H9 (cell line): ENCODE measurements at regions not wholly inside any gene's neighbourhood (a gene's known extent, or its start where the extent isn't known, plus 50 kb on each side); places are given as distances from the start of the nearest gene placed in this dataset.

Experiments used
- DNase-seq: peaks from one replicate; pipeline ENCODE4 v3.0.0-alpha.2; 2017
- H2AFZ ChIP-seq: one replicate; pipeline ENCODE4 v1.6.1; 2013; ENCODE audit warnings: mild to moderate bottlenecking, low read length, control low read depth, moderate library complexity
- H2AK5ac ChIP-seq: 2 replicates; pipeline ENCODE4 v1.6.1; 2013; ENCODE audit warnings: low read length, control low read depth, mixed read lengths; ENCODE audit not compliant: insufficient read length
- H2BK120ac ChIP-seq: one replicate; pipeline ENCODE4 v1.6.1; 2013; ENCODE audit warnings: low read depth, mild to moderate bottlenecking, low read length, control low read depth, inconsistent platforms; ENCODE audit not compliant: poor library complexity, severe bottlenecking
- H2BK12ac ChIP-seq: 2 replicates; pipeline ENCODE4 v1.6.1; 2013; ENCODE audit warnings: low read length, control low read depth, mixed read lengths, low read depth; ENCODE audit not compliant: insufficient read length
- H2BK15ac ChIP-seq: 2 replicates; pipeline ENCODE4 v1.6.1; 2013; ENCODE audit warnings: low read depth, low read length, control low read depth
- H2BK20ac ChIP-seq: one replicate; pipeline ENCODE4 v1.6.1; 2013; ENCODE audit warnings: low read depth, mild to moderate bottlenecking, low read length, control low read depth, inconsistent platforms; ENCODE audit not compliant: poor library complexity, severe bottlenecking
- H2BK5ac ChIP-seq: 2 replicates; pipeline ENCODE4 v1.6.1; 2013; ENCODE audit warnings: low read length, control low read depth, mixed read lengths; ENCODE audit not compliant: insufficient read length
- H3K14ac ChIP-seq: 2 replicates; pipeline ENCODE4 v1.6.1; 2013; ENCODE audit warnings: low read length, control low read depth; ENCODE audit not compliant: insufficient read depth
- H3K18ac ChIP-seq: 2 replicates; pipeline ENCODE4 v1.6.1; 2013; ENCODE audit warnings: low read depth, mild to moderate bottlenecking, mixed read lengths, low read length, control low read depth; ENCODE audit not compliant: insufficient read length
- H3K23ac ChIP-seq: 2 replicates; pipeline ENCODE4 v1.6.1; 2013; ENCODE audit warnings: low read length, control low read depth, mixed read lengths, low read depth; ENCODE audit not compliant: insufficient read length
- H3K23me2 ChIP-seq: 2 replicates; pipeline ENCODE4 v1.6.1; 2013; ENCODE audit warnings: low read depth, mild to moderate bottlenecking, mixed read lengths, low read length, control low read depth; ENCODE audit not compliant: insufficient read length, poor library complexity, severe bottlenecking
- H3K27ac ChIP-seq: 2 replicates; pipeline ENCODE4 v1.5.1; 2013; ENCODE audit warnings: low read length, control low read depth, mixed read lengths, low read depth; ENCODE audit not compliant: insufficient read length
- H3K27me3 ChIP-seq: 2 replicates; pipeline ENCODE4 v1.6.1; 2013; ENCODE audit warnings: low read length, control low read depth, inconsistent platforms; ENCODE audit not compliant: insufficient read depth
- H3K4ac ChIP-seq: 2 replicates; pipeline ENCODE4 v1.6.1; 2013; ENCODE audit warnings: low read depth, mild to moderate bottlenecking, control low read depth, inconsistent platforms, low read length, moderate library complexity
- H3K4me1 ChIP-seq: 2 replicates; pipeline ENCODE4 v1.6.1; 2013; ENCODE audit warnings: low read length, control low read depth, inconsistent platforms; ENCODE audit not compliant: insufficient read depth
- H3K4me2 ChIP-seq: 2 replicates; pipeline ENCODE4 v1.6.1; 2013; ENCODE audit warnings: low read length, control low read depth, mixed read lengths; ENCODE audit not compliant: insufficient read length, insufficient read depth
- H3K56ac ChIP-seq: 2 replicates; pipeline ENCODE4 v1.6.1; 2013; ENCODE audit warnings: low read depth, mild to moderate bottlenecking, mixed read lengths, low read length, control low read depth; ENCODE audit not compliant: insufficient read length
- H3K79me1 ChIP-seq: 2 replicates; pipeline ENCODE4 v1.6.1; 2013; ENCODE audit warnings: low read depth, mild to moderate bottlenecking, moderate library complexity, low read length, control low read depth, inconsistent platforms; ENCODE audit not compliant: insufficient read depth, poor library complexity, severe bottlenecking
- H3K79me2 ChIP-seq: 2 replicates; pipeline ENCODE4 v1.6.1; 2013; ENCODE audit warnings: low read length, control low read depth, inconsistent platforms; ENCODE audit not compliant: insufficient read depth
- H3K9ac ChIP-seq: 2 replicates; pipeline ENCODE4 v1.6.1; 2013; ENCODE audit warnings: low read length, control low read depth, mixed read lengths; ENCODE audit not compliant: insufficient read length; ENCODE audit errors: extremely low read depth
- H3K9me3 ChIP-seq: one replicate; pipeline ENCODE4 v1.6.1; 2013; ENCODE audit warnings: low read depth, low read length, inconsistent platforms; ENCODE audit not compliant: control insufficient read depth
- H3T11ph ChIP-seq: one replicate; pipeline ENCODE4 v1.6.1; 2013; ENCODE audit warnings: mild to moderate bottlenecking, low read length, control low read depth, inconsistent platforms
- H4K20me1 ChIP-seq: one replicate; pipeline ENCODE4 v1.6.1; 2013; ENCODE audit not compliant: control insufficient read depth, insufficient read length, insufficient read depth
- H4K5ac ChIP-seq: 2 replicates; pipeline ENCODE4 v1.6.1; 2013; ENCODE audit warnings: low read depth, mild to moderate bottlenecking, mixed read lengths, low read length, control low read depth; ENCODE audit not compliant: insufficient read length
- H4K8ac ChIP-seq: replicated peaks from 2 replicates; pipeline ENCODE4 v1.6.1; 2013; ENCODE audit warnings: low read length, control low read depth, mixed read lengths, low read depth; ENCODE audit not compliant: insufficient read length
- H4K91ac ChIP-seq: 2 replicates; pipeline ENCODE4 v1.6.1; 2013; ENCODE audit warnings: low read depth, mild to moderate bottlenecking, moderate library complexity, mixed read lengths, low read length, control low read depth; ENCODE audit not compliant: insufficient read length
- H3K27ac Mint-ChIP-seq, 3 experiments: 2 replicates in 2 of 3; 3 replicates in 1 of 3; pipeline ENCODE4 v1.8.0; 2020 to 2021; ENCODE audit warnings: mixed read lengths in 3 of 3, mild to moderate bottlenecking in 1 of 3, moderate library complexity in 1 of 3
- H3K27me3 Mint-ChIP-seq: 2 replicates; pipeline ENCODE4 v1.8.0; 2021; ENCODE audit warnings: low read depth, mild to moderate bottlenecking, moderate library complexity, mixed read lengths
- H3K36me3 Mint-ChIP-seq, 3 experiments: 2 replicates in 2 of 3; 3 replicates in 1 of 3; pipeline ENCODE4 v1.8.0; 2020 to 2021; ENCODE audit warnings: low read depth in 3 of 3, mixed read lengths in 3 of 3; ENCODE audit not compliant: insufficient read depth in 1 of 3
- H3K4me1 Mint-ChIP-seq, 2 experiments: 2 replicates each; pipeline ENCODE4 v1.8.0; 2020; ENCODE audit warnings: mixed read lengths in 2 of 2
- H3K4me3 Mint-ChIP-seq, 2 experiments: 2 replicates in 1 of 2; 3 replicates in 1 of 2; pipeline ENCODE4 v1.8.0; 2020 to 2021; ENCODE audit warnings: mild to moderate bottlenecking in 2 of 2, mixed read lengths in 2 of 2, moderate library complexity in 1 of 2
- H3K9me3 Mint-ChIP-seq, 2 experiments: 2 replicates in 1 of 2; 3 replicates in 1 of 2; pipeline ENCODE4 v1.8.0; 2020; ENCODE audit warnings: mild to moderate bottlenecking in 2 of 2, mixed read lengths in 2 of 2, moderate library complexity in 1 of 2
- CTCF ChIP-seq: fragments of 200-600 bp; sonication (generic); conservative IDR thresholded peaks from 3 replicates; pipeline ENCODE4 v1.8.0; 2021; ENCODE audit warnings: antibody characterized with exemption, mild to moderate bottlenecking
- WGBS: extraction: QIAGEN DNeasy Blood & Tissue Kit; methylation state at CpG from one replicate; pipeline ENCODE4 v1.1.7; 2013; ENCODE audit warnings: missing lambda C conversion rate, low lambda C conversion rate, mixed read lengths; ENCODE audit not compliant: insufficient read length; ENCODE audit errors: extremely low coverage; 5-methylcytosine and 5-hydroxymethylcytosine counted together

- Mint-ChIP-seq H3K9me3 (no peaks in the 10 kb centered on the region), H3K4me3 (no peak overlapping the region), H3K36me3 (no peaks in the 10 kb centered on the region), H3K27me3 (no peaks in the 10 kb centered on the region), H3K4me1 (peaks cover 6 to 13% of the 10 kb centered on the region in 2 experiments; a peak in 3 of 4 replicates), H3K27ac (no peak overlapping the region)
- Histone ChIP-seq H3K27ac (no peak overlapping the region), H2BK120ac (no peak overlapping the region), H2BK12ac (no peak overlapping the region), H4K20me1 (no peaks in the 10 kb centered on the region), H3K9me3 (no peaks in the 10 kb centered on the region), H3K4ac (no peak overlapping the region), H3K23ac (no peak overlapping the region), H2BK15ac (no peak overlapping the region), H2BK20ac (no peak overlapping the region), H3K79me2 (no peaks in the 10 kb centered on the region), H3K4me2 (no peak overlapping the region), H3K79me1 (no peaks in the 10 kb centered on the region), H3K27me3 (no peaks in the 10 kb centered on the region), H4K8ac (no peak overlapping the region), H3T11ph (no peak overlapping the region), H4K5ac (no peak overlapping the region), H3K56ac (no peak overlapping the region), H3K9ac (no peak overlapping the region), H4K91ac (no peak overlapping the region), H2BK5ac (no peak overlapping the region), H3K23me2 (no peaks in the 10 kb centered on the region), H3K14ac (no peak overlapping the region), H2AFZ (no peak overlapping the region), H3K4me1 (no peaks in the 10 kb centered on the region), H2AK5ac (no peak overlapping the region), H3K18ac (no peak overlapping the region)
- DNase-seq, result no peak
- no peak for TF ChIP-seq CTCF
- no CpG with 5 or more reads among the region's 3 CpGs for WGBS
Observed at GRCh38 chr2:60221098-60221497, 332.4 kb downstream of the BCL11A start.
